Stimulated activated CD4-positive, alpha-beta T cell treated with anti-CD3 and anti-CD28 coated beads, Interleukin-1b, Interleukin-23, amount 100 ng/mL, for 48 hours (primary cell): ENCODE measurements at regions not wholly inside any gene's neighbourhood (a gene's known extent, or its start where the extent isn't known, plus 50 kb on each side); places are given as distances from the start of the nearest gene placed in this dataset.
A peak's percentile ranks its signal among the peaks of the same experiment; 100 is the strongest.

Source experiments
- DNase-seq: peaks from one replicate; pipeline ENCODE4 v3.0.0-alpha.2; 2020

DNA sequence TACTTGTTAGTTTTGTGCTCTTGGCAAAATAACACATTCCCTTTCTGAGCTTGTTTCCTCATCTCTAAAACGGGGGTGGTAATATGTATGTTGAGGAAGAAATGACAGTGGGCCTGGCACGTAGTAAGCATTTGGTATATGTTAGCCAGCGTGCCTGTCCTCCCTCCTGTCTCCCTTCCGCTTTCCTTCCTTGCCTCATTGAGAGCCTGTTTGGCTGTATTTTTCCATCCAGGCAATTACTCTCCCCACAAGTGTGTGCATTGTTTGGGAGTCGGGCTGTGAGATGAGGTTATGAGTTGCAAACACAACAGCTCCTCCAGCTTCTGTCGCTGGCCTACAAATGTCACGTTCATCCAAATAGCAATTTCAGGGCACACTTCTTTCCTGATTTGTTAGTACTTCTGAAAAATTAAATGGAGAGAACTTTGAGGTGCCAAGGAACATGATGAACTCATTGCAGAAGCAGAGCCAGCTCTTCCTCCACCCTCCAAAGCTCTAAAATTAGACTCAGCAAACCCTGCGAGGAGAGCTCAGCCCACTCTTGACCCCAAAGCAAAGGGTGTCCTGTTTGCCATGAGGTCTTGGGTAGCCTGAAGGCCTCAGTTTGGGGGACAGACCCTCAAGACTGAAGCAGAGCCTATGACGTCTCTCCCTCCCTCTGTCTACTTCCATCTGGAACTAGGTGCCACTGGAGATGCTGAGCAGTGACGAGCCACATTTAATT is 50.7 kb upstream of the TOX2 start:
- DNase-seq, result no peak

DNA sequence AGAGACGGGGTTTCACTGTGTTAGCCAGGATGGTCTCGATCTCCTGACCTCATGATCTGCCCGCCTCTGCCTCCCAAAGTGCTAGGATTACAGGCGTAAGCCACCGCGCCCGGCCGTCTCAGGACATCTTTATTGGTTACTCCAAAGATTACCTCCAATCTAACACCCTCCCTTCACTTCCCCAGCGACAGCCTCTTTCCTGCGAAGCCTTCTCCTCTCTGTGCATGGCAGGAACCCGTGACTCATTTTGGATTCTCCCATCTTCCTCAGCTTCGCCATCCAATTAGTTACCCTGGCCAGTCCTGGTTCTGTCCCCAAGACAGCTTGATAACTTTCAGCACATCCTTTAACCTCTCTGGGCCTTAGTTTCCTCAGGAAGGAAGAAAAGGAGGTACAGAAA is 51.3 kb upstream of the TOX2 start:
- DNase-seq, result no peak

DNA sequence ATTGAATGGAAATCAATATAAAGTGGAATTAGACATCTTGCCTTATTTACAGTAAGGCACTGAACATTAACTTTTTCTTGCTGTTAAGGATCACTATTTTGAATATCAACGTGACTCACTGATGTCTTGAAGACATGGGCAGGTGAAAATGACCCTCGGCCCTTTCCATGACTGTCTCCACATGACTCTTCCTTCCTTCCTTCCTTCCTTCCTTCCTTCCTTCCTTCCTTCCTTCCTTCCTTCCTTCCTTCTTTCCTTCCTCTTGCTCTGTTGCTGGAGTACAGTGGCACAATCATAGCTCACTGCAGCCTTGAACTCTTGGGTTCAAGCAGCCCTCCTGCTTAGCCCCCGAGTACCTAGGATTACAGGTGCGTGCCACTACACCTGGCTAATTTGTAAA is 52.2 kb upstream of the TOX2 start:
- DNase-seq, result no peak

DNA sequence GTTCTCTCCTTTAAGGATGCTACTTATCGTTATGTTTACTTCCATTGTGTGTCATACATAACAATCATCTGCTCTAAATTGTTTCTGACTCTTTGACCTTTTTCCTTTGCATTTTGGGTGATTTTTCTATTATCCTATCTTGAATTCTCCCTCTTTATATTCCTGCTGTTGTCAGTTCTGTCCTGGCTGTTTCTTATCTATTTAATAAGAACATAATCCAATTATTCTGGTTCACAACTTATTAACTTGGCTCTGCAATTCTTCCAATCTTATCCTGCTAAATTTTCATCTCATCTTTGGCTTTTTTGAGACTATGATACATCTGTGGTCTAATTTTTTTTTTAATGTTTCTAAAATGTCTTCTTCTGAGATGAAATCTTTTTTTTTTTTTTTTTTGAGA is 54.7 kb upstream of the TOX2 start:
- DNase-seq, result no peak

DNA sequence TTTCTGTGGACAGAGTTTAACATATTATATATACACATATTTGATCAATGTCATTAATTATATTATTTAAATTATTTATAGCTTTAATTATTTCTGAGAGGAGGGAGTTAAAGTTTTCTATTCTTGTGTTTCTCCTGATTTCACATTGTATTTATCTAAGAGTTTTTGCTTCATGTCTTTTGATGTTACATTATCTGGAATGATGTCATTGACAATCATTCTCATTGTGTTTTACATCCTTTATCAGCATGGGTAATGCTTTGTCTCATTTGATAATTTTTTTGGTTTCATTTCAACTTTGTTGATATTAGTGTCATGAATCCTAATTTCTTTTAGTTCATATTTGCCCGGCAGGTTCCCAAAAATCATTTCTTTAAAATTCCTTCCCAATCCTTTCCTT is 56.7 kb upstream of the TOX2 start:
- no peak for DNase-seq

DNA sequence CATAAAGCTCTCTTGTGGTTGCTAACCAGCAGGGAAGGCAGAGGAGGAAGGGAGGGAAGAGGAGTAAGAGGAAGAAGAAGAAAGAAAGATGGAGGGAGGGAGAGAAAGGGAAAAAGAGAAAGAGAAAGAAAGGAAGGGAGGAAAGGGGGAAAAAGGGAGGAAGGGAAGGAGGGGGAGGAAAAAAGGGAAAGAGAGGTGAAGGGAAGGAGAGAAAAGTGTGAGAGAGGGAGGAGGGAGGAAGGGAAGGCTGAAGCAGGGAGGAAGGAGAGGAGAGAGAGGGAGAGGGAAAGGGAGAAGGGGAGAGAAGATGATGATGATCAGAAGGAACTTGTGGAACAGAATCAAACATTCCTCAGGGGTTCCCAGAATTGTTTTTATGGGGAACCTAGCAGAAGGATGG is 57.5 kb upstream of the TOX2 start:
- DNase-seq, result no peak

DNA sequence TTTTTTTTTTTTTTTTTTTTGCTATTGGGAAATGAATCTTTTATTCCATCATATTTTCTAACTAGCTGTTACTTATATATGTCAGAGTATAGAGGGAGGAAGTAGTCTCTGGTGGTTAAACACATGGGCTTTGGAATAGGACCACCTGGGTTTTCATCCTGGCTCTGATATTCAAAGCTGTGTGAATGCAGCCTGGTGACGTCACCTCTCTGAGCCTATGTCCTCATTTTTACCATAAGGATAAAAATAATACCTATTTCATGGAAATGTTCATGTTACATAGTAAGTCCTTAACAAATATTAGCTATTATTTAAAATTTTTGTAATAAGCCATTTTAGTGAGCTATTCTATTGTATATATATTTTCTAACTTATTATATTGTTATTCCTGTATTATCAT is 58.8 kb upstream of the TOX2 start:
- no peak for DNase-seq

DNA sequence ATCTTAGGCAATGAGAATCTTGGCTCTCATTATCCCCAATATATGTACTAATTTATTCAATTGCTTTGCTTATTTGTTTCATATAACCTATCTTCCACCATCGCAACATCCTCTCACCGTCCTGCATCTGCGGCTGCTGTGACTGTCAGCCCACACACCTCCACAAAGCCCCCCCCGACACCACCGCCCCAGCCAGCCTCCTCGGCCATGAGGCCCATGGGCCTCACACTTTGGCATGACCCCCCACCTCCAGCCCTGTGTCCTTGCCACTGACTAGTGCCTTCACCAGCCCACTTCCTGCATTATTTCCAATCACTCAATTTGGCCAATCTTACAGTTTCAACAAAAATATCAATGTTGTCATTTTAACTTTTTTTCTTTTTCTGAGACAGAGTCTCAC is 60.7 kb upstream of the TOX2 start:
- DNase-seq, result no peak

DNA sequence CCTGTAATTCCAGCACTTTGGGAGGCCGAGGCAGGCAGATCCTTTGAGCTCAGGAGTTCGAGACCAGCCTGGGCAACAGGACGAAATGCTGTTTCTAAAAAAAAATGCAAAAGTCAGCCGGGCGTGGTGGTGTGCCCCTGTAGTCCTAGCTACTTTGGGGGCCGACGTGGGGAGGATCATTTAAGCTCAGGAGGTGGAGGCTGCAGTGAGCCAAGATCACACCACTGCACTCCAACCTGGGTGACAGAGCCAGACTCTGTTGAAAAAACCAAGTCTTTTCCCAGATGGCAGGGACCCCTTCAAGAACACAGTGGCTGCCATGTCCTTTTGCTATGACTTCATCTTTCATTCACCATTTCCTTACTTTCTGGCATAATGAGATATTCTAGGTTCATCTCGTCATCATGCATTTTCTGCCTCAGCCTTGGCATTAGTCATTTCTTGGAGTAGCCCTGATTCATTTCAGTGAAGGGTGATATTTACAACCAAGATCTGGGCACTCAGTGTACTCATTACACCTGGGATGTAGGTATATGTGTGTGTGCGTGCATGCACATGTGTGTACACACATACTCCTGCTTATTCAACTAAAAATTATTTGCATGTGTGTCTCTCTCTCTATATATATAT is 61.4 kb upstream of the TOX2 start:
- DNase-seq, result no peak

DNA sequence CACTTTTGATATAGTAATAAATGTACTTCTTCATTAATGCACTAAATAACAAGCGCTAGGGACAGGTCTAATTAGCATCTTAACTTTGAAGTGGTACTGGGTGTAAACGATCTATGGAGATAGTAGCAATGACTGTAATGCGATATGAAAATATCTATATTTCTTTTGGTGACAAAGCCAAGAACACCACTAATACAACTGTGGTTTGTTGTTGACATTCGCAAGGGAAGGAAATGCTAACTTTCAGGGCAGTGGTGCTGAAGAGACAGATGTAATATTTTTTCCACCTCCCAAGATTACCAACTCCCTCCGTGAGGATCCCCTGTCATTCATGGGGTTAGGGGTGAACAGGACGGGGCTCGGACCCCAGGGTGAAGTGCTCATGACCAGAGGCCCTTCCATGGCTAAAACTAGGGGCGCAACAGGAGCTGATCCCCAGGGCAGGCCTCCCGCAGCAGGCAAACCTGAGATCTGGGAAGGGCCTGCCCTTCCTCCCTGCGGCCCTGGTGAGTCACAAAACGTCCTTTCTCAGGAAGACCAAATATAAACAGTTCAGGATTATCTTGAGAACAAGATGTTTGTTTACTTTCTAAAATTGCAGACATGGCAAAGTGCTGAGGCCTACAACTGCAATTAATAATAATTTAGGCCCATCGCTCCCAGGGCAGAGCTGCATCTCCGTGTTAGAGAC is 65.0 kb upstream of the TOX2 start:
- no peak for DNase-seq

DNA sequence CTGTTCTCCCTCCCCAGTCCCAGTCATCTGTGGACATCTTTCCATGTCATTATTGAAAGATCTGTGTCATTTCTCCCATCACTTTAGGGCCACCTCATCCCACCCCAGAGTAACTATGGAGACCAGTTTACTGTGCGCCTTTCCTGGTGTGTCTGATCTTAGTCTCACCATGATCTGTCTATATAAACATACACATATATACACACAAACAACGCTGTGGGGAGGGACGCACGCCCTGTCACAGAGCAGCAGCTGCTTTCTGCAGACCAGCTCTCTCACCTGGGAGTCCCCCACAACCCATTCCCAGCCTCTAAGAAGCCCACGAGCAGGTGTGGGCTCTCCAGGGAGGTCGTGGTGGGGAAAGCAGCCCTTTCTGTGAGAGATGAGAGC is 68.1 kb upstream of the TOX2 start:
- DNase-seq, result no peak

DNA sequence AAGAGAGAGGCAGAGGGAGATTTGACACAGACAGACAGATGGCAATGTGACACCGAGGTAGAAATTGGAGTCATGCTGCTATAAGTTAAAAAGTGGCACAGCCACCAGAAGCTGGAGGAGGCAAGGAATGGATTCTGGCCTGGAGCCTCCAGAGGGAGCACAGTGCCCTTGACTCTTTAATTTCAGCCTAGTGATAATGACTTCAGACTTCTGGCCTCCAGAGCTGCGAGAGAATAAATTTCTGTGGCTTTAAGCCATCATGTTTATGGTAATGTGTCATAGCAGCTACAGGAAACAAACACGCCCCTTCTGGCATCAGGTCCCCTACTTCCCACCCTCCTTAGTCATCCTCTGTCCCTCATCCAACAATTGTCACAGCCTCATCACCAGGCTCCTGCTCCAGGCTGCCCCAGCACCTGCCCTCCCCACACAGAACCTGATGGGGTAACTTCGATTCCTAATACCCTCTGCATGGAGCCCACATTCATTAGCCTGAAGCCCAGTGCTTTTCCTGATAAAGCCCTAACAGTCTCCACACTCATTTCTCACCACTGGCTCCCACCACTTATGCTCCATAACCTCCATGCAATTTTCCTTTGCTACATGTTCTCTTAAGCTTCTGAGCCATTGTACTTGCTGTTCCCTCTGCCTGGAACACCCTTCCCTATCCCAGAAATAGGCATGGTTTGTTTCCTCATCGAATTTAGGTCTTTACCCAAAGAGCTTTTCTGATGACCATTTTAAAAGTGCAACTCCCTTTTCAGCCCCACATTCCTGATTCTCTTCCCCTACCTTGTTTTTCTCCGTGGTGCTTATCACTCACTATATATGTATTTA is 69.7 kb upstream of the TOX2 start:
- DNase-seq, result no peak

DNA sequence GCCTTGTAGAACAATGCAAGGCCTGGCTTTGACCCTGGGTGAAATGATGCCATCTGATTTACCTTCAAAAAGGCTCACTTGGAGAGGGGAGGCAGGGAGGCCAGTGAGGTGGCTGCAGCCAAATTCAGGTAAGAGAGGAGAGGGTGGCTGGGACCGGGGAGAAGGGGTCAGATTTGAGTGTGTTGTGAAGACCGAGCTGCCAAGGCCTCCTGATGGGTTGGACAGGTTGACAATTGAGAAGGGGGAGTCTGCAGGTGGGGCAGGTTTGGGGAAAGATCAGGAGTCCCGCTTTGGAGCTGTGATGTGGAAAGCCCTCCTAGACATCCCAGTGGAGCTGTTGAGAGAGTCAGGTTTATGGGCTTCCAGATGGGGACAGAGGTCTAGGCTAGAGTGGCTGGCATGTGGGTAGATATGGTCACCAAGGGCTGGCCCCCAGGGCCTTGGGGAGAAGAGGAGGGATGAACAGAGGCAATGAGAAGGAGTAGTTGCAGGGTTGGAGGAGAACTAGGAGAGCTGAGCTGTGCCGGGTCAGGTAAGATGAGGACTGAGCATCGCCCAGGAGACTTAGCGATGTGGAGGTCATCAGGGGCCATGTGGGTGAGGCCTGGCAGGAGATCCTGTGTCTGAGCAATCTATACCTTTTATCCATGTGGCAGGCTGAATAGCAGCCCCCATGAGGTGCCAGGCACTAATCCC is 70.5 kb upstream of the TOX2 start:
- DNase-seq, result no peak

DNA sequence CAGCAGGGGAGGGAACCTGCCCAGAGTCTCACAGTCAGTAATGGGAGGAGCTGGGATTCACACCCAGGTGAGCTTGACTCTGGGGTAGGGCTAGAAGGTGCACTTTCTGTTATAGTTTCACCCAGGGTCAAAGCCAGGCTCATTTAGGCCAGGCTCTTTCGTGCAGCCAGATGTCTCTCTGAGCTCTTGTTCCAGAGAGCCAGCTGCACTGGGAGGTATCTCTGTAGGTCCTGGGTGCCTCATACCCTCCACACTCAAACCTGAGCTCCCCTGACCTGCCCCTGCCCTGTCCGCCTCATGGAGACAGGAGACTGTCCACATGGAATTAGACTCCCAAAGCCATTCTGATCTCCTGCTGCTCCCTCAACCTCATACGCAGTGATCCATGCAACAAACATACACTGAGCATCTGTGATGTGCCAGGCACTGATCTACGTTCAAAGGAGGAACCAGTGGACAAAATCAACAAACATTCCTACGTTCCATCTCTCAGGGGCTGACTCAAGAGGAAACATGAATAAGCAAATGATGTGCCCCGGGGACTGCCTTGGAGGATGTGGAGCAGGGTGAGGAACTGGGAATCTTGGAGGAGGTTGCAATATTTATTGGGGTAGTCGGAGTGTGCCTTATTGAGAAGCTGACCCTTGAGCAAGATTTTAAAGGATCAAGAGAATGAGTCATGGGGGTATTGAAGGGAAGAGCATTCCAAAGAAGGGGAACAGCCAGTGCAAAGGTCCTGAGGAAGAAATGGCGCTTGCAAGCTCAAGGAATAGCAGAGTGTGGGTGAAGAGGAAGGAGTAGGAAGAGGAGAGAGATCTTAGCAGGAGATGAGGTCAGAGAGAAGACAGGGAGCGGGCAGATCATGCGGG is 71.3 kb upstream of the TOX2 start:
- no peak for DNase-seq

DNA sequence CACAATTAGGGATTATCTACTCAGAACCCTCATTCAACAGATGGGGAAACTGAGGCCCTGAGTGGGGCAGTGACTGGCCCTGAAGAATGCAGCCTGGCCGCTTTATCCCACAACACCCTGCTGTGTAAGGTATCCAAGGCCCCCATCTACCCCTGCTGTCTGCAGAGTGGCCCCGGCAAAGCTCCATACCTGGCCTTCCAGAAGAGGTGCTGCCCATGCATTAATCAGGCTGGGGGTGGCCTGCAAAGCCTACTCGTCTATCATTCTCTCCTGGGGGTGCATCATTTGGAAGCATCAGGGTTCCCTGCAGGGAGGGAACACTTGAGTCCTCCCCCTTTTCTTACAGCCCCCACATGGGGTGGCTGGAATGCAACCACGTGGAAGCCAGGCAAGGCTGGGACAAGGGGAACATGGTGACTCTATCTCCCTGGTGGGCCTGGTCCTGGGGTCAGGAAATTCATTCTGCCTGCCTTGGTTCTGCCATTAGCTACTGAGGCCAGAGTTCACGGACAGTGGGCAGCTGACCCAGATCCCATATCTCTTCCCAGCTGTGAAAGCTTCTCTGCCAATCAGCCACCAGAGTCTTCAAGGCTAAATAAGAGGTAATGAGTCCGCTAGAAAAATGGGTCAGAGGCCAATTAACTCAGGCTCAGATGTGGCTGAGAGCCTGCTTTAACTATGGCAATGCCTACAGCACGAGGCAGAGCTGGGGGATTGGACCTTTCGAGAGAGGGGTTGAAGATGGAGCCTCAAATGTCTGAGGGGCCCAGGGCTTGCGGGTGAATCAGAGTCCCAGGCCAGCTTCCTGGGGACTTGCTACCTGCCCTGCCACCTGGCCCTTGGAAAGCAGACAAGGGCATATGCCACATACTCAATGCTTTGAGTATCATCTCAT is 72.3 kb upstream of the TOX2 start:
- DNase-seq, result no peak

DNA sequence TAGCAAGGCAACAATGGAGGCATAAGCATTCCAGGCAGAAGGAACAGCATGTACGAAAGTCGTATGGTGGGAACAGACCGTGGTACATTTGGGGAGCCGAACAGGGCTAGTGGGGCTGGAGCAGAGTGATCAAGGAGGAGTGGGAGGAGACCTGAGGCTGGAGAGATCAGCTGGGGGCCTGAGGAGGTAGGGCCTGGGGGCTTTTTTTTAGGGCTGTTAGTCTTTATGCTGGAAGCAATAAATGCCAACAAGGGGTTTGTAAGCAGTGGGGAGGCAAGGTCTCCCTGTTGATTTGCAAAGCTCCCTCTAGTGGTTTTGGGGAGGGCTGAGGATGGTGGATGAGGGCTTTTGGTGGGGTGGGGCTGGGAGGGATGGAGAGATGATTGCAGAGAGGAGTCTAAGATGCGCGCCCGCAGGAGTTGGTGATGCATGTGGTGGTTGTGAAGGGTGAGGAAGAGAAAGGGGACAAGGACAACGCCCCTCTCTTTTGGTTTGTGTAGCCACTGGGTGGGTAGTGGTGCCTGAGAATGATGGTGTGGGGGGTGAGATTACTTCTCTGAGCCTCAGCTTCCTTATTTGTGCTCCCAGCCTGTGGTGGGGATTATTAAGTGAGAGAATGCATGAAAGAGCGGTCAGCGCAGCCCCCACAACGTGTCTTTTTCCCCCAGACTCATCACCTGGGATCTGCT is 74.1 kb upstream of the TOX2 start:
- peak; percentile 30 for DNase-seq

DNA sequence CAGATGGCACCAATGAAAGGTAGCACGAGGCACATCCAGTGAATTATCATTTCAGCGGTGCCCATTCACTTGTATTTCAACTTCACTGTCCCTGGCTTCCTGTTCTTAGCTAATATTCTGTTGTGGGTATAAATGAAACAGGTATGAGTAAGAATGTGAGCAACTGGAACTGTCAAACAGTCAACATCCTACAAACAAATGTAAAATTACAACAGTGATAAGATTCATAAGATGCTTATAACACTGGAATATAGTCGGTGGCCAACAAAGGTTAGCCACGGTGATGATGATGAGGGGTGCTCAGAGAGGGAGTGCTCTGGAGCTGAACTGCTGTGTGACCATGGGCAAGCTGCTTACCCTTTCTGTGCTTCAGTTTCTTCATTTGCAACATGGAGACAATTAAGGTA is 74.9 kb upstream of the TOX2 start:
- no peak for DNase-seq

DNA sequence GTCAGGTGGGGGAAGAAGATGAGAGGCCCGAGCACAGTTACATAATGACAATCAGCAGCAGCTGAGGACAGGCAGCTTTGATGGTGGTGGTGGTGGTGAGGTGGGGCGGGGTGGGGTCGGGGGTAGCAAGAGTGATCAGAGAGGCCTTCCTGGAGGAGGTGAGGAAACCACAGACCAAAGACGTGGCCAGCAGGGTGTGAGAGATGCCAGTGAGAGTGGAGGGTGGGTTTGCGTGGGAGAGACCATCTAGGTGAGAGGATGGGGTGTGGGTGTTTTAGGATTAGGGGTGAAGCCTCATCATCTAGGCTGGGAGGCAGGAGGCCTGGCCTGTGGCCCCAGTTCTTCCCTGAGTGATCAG is 76.0 kb upstream of the TOX2 start:
- DNase-seq, result no peak

DNA sequence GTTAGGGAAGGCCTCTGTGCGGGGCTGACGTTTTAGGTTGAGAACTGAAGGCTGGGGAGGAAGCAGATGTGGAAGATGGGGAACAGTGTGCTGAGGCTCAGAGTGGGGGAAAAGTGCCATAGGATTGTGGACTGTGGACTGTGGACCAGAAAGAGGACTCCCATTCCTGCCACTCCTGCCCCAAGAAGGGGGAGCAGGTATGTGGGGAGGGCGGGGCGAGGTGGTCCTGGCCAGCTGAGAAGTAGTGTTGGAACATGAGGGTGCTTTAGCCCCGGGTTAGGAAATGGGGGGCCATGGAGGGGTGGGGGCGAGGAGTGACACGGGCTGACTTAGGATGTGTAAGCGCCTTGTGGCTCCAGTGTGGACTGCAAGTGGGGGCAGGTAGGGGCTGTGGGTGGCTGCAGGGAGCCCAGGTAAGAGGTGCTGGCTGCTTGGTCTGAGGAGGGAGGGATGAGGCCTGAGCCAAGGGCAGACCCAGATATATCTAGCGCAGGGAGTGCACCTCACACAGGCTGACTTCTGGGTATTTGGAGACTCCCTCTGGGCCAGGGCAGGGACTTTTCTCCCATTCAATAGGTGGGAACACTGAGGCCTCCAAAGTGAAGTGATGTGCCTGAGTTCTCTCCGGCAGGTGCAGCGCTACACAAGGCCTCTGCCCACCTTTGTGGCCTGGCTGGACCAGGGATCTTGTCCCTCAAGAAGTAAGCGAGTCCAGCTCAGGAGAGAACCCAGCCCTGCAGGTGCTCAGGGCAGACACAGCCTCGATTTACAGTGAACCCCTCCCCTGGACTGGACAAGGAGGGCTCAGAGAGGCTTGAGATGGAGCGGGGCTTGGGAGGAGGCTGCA is 76.6 kb upstream of the TOX2 start:
- no peak for DNase-seq
